ENCODE measurements at regions not wholly inside any gene's neighbourhood (a gene's known extent, or its start where the extent isn't known, plus 50 kb on each side); places are given as distances from the start of the nearest gene placed in this dataset.
"Not testable (repeated sequence)": the region's sequence is repeated elsewhere in the genome, so short reads cannot be mapped to it uniquely, and the experiment has no call there.

DNA sequence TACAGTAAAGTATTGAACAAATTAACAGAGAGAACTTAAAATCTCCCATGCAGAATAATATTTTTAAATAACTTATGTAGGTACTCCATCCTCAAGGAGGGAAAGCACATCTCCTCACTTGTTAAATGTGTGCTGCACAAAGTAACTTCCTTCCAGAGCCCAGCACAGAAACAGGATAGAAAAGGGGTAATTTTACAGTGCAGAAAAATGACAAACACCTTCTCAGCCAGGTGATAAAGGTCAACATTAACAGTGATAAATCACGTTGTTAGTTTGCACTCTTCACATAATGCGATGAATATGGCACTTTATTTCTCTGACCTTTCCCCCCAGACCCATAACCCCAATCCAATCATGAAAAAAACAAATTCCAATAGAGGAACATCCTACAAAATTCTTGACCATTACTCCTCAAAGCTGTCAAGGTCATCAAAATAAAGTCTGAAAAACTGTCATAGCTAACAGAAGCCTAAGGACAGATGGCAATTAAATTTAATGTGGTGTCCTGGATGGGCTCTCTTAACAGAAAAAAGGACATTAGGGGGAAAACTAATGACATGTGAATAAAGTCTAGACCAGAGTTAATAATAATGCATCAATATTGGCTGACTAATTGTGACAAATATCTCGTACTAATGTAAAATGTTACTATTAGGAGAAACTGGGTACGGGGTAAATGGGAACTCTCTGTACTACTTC, 547.4 kb upstream of the AGA start:
- POLR2A ChIA-PET = no interaction called here
- CTCF ChIA-PET = no interaction called here
- no peak overlapping the region for H3K27ac Mint-ChIP-seq (ENCODE audit: unreplicated experiment)
- H3K27me3 Mint-ChIP-seq (ENCODE audit: insufficient read depth, unreplicated experiment) = no peaks in the 10 kb centered on the region
- H3K4me3 Mint-ChIP-seq (ENCODE audit: unreplicated experiment) = no peak overlapping the region
- no peak overlapping the region for H3K4me3 ChIP-seq (ENCODE audit: low read depth, low read length)
- no peaks in the 10 kb centered on the region for H3K27me3 ChIP-seq (replicated peaks; ENCODE audit: control insufficient read depth, insufficient read depth, low read length)
- no peaks in the 10 kb centered on the region for H3K4me1 ChIP-seq
- no peaks in the 10 kb centered on the region for H3K36me3 ChIP-seq (ENCODE audit: control insufficient read depth, insufficient read depth, low read length)
- DNase-seq = no peak
- no peaks in the 10 kb centered on the region for H3K9me3 Mint-ChIP-seq (ENCODE audit: unreplicated experiment)
- no peaks in the 10 kb centered on the region for H3K4me1 Mint-ChIP-seq (ENCODE audit: low read depth, unreplicated experiment)
- H3K9me3 ChIP-seq = no peaks in the 10 kb centered on the region
- TF ChIP-seq, protein P1, sequence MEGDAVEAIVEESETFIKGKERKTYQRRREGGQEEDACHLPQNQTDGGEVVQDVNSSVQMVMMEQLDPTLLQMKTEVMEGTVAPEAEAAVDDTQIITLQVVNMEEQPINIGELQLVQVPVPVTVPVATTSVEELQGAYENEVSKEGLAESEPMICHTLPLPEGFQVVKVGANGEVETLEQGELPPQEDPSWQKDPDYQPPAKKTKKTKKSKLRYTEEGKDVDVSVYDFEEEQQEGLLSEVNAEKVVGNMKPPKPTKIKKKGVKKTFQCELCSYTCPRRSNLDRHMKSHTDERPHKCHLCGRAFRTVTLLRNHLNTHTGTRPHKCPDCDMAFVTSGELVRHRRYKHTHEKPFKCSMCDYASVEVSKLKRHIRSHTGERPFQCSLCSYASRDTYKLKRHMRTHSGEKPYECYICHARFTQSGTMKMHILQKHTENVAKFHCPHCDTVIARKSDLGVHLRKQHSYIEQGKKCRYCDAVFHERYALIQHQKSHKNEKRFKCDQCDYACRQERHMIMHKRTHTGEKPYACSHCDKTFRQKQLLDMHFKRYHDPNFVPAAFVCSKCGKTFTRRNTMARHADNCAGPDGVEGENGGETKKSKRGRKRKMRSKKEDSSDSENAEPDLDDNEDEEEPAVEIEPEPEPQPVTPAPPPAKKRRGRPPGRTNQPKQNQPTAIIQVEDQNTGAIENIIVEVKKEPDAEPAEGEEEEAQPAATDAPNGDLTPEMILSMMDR (IDR thresholded peaks at IDR 0.05; ENCODE audit: insufficient read depth in 1 of 2, low read depth in 1 of 2, low read length in 1 of 2, severe bottlenecking in 1 of 2, unreplicated experiment in 1 of 2) = no peak
- no peaks in the 10 kb centered on the region for H3K36me3 Mint-ChIP-seq (ENCODE audit: insufficient read depth, unreplicated experiment)
- no TSS peak for BruUV-seq (replicated peaks)
- intact Hi-C loops (cut with micrococcal nuclease; ENCODE audit: unreplicated experiment) = no loop called here

DNA sequence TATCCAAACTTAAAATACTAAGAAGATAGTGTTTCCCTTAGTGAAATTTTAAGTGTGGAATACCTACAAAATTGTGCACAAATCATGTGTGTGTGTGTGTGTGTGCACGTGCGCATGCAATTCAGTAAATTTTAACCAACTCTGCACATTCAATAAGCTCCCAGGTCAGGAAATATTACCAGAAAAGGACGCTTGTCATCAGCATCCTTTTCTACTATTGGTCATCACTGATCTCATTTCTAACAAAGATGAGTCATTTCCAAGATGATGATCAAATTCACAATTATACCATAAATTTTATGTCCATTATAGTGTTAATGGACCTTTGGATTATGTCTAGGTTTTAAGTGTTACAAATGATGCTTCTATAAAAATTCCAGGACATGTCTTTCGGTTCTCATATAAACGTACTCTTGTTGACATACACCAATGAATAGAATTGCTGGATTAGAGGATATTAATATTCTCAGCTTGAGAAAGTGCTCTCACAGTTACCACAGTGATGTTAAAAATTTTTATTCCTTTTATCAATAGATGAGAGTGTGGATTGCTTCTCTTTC, 560.9 kb upstream of the AGA start:
- Mint-ChIP-seq H3K9me3 (ENCODE audit: unreplicated experiment) (peaks cover 15% of the 10 kb centered on the region), H3K4me1 (ENCODE audit: low read depth, unreplicated experiment) (no peaks in the 10 kb centered on the region), H3K27me3 (ENCODE audit: insufficient read depth, unreplicated experiment) (no peaks in the 10 kb centered on the region), H3K27ac (ENCODE audit: unreplicated experiment) (no peak overlapping the region), H3K36me3 (ENCODE audit: insufficient read depth, unreplicated experiment) (no peaks in the 10 kb centered on the region), H3K4me3 (ENCODE audit: unreplicated experiment) (no peak overlapping the region)
- Histone ChIP-seq H3K36me3 (ENCODE audit: control insufficient read depth, insufficient read depth, low read length) (no peaks in the 10 kb centered on the region), H3K4me3 (ENCODE audit: low read depth, low read length) (no peak overlapping the region), H3K4me1 (no peaks in the 10 kb centered on the region), H3K9me3 (no peaks in the 10 kb centered on the region; the same call in 1 of the 2 replicates), H3K27me3 (replicated peaks; ENCODE audit: control insufficient read depth, insufficient read depth, low read length) (no peaks in the 10 kb centered on the region)
- no TSS peak for BruUV-seq (replicated peaks)
- ChIA-PET POLR2A (no interaction called here), CTCF (no interaction called here)
- DNase-seq = no peak
- TF ChIP-seq, protein P1 (IDR thresholded peaks at IDR 0.05; ENCODE audit: insufficient read depth in 1 of 2, low read depth in 1 of 2, low read length in 1 of 2, severe bottlenecking in 1 of 2, unreplicated experiment in 1 of 2) = no peak
- intact Hi-C loops (cut with micrococcal nuclease; ENCODE audit: unreplicated experiment) = no loop called here

DNA sequence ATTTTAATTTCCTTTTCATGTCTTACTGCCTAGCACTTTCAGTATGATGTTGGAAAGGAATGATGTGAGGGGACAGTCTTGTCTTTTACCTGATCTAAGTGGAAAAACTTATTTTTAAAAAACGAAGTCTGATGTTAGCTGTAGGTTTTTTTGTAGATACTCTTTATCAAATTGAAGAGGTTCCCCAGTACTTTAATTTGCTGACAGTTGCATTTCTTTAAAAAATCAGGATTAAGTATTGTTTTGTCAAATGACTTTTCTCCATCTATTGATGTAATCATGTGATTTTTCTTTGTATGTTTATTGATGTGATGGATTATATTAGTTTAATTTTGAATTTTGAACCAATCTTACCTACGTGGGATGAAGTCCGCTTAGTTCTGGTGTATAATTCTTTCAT, 568.4 kb upstream of the AGA start:
- peaks cover 7% of the 10 kb centered on the region for H3K9me3 Mint-ChIP-seq (ENCODE audit: unreplicated experiment)
- H3K27me3 Mint-ChIP-seq (ENCODE audit: insufficient read depth, unreplicated experiment) = no peaks in the 10 kb centered on the region
- H3K27ac Mint-ChIP-seq (ENCODE audit: unreplicated experiment) = no peak overlapping the region
- ChIA-PET POLR2A (no interaction called here), CTCF (no interaction called here)
- BruUV-seq (replicated peaks) = no TSS peak
- TF ChIP-seq, protein P1 (IDR thresholded peaks at IDR 0.05; ENCODE audit: insufficient read depth in 1 of 2, low read depth in 1 of 2, low read length in 1 of 2, severe bottlenecking in 1 of 2, unreplicated experiment in 1 of 2) = no peak
- Histone ChIP-seq H3K36me3 (ENCODE audit: control insufficient read depth, insufficient read depth, low read length) (no peaks in the 10 kb centered on the region), H3K27me3 (replicated peaks; ENCODE audit: control insufficient read depth, insufficient read depth, low read length) (no peaks in the 10 kb centered on the region), H3K4me3 (ENCODE audit: low read depth, low read length) (no peak overlapping the region), H3K4me1 (no peaks in the 10 kb centered on the region), H3K9me3 (no peaks in the 10 kb centered on the region; the same call in 1 of the 2 replicates)
- no peaks in the 10 kb centered on the region for H3K4me1 Mint-ChIP-seq (ENCODE audit: low read depth, unreplicated experiment)
- no peak overlapping the region for H3K4me3 Mint-ChIP-seq (ENCODE audit: unreplicated experiment)
- intact Hi-C loops (cut with micrococcal nuclease; ENCODE audit: unreplicated experiment) = no loop called here
- no peak for DNase-seq
- H3K36me3 Mint-ChIP-seq (ENCODE audit: insufficient read depth, unreplicated experiment) = no peaks in the 10 kb centered on the region

DNA sequence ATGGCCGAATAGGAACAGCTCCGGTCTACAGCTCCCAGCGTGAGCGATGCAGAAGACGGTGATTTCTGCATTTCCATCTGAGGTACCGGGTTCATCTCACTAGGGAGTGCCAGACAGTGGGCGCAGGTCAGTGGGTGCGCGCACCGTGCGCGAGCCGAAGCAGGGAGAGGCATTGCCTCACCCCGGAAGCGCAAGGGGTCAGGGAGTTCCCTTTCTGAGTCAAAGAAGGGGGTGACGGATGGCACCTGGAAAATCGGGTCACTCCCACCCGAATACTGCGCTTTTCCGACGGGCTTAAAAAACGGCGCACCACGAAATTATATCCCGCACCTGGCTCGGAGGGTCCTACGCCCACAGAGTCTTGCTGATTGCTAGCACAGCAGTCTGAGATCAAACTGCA, 572.8 kb upstream of the AGA start:
- H3K4me1 Mint-ChIP-seq (ENCODE audit: low read depth, unreplicated experiment); H3K4me3 ChIP-seq (ENCODE audit: low read depth, low read length); H3K4me1 ChIP-seq; H3K36me3 Mint-ChIP-seq (ENCODE audit: insufficient read depth, unreplicated experiment); H3K9me3 ChIP-seq; H3K27me3 ChIP-seq (replicated peaks; ENCODE audit: control insufficient read depth, insufficient read depth, low read length); H3K27ac Mint-ChIP-seq (ENCODE audit: unreplicated experiment); DNase-seq; intact Hi-C loops (cut with micrococcal nuclease; ENCODE audit: unreplicated experiment); BruUV-seq (replicated peaks); H3K9me3 Mint-ChIP-seq (ENCODE audit: unreplicated experiment); POLR2A ChIA-PET; H3K27me3 Mint-ChIP-seq (ENCODE audit: insufficient read depth, unreplicated experiment); H3K36me3 ChIP-seq (ENCODE audit: control insufficient read depth, insufficient read depth, low read length); CTCF ChIA-PET: not testable (repeated sequence)
- peak overlapping the region; percentile 24 for H3K4me3 Mint-ChIP-seq (ENCODE audit: unreplicated experiment)

Measured in Caco-2 (cell line).